ENCODE measurements at regions not wholly inside any gene's neighbourhood (a gene's known extent, or its start where the extent isn't known, plus 50 kb on each side); places are given as distances from the start of the nearest gene placed in this dataset.

DNA sequence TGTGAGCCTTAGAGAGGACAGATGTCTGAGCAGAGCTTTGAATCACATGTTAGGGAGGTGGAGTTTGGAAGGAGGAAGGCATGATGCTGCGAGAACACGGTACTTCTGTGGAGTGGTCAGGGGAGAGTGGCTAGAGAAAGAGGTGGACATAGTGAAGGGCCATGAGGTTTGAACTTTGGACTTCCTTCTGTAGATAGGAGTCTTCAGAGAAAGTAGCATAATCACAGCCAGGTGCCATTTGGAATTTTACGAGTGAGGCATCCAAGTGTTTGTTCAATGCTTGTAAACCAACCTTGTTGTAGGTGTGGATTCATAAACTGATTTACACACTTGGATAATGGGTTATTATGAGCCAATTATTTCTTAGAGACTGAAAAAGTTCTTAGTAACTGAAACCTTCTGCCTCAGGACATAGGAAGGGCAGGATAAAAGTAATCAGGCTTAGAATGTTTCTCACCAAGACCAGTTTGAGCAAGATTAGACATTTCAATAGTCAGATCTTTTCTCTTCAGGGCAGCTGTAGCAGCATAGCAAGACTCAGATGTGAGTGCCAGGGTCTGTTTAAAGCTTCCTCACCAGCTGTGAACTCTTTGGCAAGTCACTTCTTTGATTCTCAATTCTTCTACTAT lies 83.5 kb upstream of the HMCN1 start:
- TF ChIP-seq RARB (CRISPR knock-in tag; IDR thresholded peaks at IDR 0.05), result no peak
- TF ChIP-seq ARNTL (CRISPR knock-in tag; IDR thresholded peaks at IDR 0.05; ENCODE audit: borderline replicate concordance, low read depth), result no peak
- no peak for TF ChIP-seq TSHZ2 (CRISPR knock-in tag; IDR thresholded peaks at IDR 0.05)
- no peak for TF ChIP-seq PATZ1 (CRISPR knock-in tag; IDR thresholded peaks at IDR 0.05; ENCODE audit: borderline replicate concordance)
- TF ChIP-seq ESRRG (CRISPR knock-in tag; IDR thresholded peaks at IDR 0.05), result no peak

All from SK-N-SH treated with all-trans-retinoic acid at 6 μM for 48 hours (cell line).